GM18951 (cell line): ENCODE measurements at regions not wholly inside any gene's neighbourhood (a gene's known extent, or its start where the extent isn't known, plus 50 kb on each side); places are given as distances from the start of the nearest gene placed in this dataset.

ENCODE experiments used
- POLR2A ChIP-seq: IDR thresholded peaks from 4 replicates; pipeline ENCODE4 v1.6.1; 2011; ENCODE audit warnings: mild to moderate bottlenecking; ENCODE audit not compliant: insufficient read length, insufficient read depth; ENCODE audit errors: extremely low read depth
- in situ Hi-C: fragments of 300-500 bp; cut with MboI; formaldehyde crosslinking; loops from one replicate; pipeline ENCODE4 v1.12.0; 2022; ENCODE audit warnings: low sequenced_read_pairs, mixed read lengths, inconsistent platforms; ENCODE audit not compliant: unreplicated experiment

GRCh38 chr12:115693970-115694369, 583.5 kb downstream of the MED13L start:
- no peak for TF ChIP-seq POLR2A

GRCh38 chr12:115691123-115691522, 586.4 kb downstream of the MED13L start:
- in situ Hi-C loops = no loop called here
- TF ChIP-seq POLR2A = no peak

More at GRCh38 chr12:115693970-115694369, 583.5 kb downstream of the MED13L start:
- in situ Hi-C loops = no loop called here

- in situ Hi-C loops = no loop called here
- TF ChIP-seq POLR2A = no peak
Observed at GRCh38 chr12:115687094-115687493, 590.4 kb downstream of the MED13L start.

- in situ Hi-C loops = no loop called here
- no peak for TF ChIP-seq POLR2A
Observed at GRCh38 chr12:115683240-115683780, 594.2 kb downstream of the MED13L start.

GRCh38 chr12:115680967-115681366, 596.5 kb downstream of the MED13L start:
- in situ Hi-C loops = no loop called here
- no peak for TF ChIP-seq POLR2A

- no peak for TF ChIP-seq POLR2A
- in situ Hi-C loops = no loop called here
Observed at GRCh38 chr12:115672506-115673080, 604.9 kb downstream of the MED13L start.

- TF ChIP-seq POLR2A = no peak
- in situ Hi-C loops = no loop called here
Observed at GRCh38 chr12:115672086-115672485, 605.4 kb downstream of the MED13L start.

GRCh38 chr12:115670869-115671268, 606.6 kb downstream of the MED13L start:
- in situ Hi-C loops = no loop called here

GRCh38 chr12:115667116-115667515, 610.4 kb downstream of the MED13L start:
- TF ChIP-seq POLR2A = no peak
- in situ Hi-C loops = no loop called here

More at GRCh38 chr12:115670869-115671268, 606.6 kb downstream of the MED13L start:
- TF ChIP-seq POLR2A = no peak

GRCh38 chr12:115666168-115666567, 611.3 kb downstream of the MED13L start:
- in situ Hi-C loops = no loop called here
- no peak for TF ChIP-seq POLR2A

- no peak for TF ChIP-seq POLR2A
- in situ Hi-C loops = no loop called here
Observed at GRCh38 chr12:115661112-115661511, 616.4 kb downstream of the MED13L start.

- in situ Hi-C loops = no loop called here
- no peak for TF ChIP-seq POLR2A
Observed at GRCh38 chr12:115660211-115660805, 617.2 kb downstream of the MED13L start.

GRCh38 chr12:115659422-115659821, 618.1 kb downstream of the MED13L start:
- in situ Hi-C loops = no loop called here

More at GRCh38 chr12:115659422-115659821, 618.1 kb downstream of the MED13L start:
- TF ChIP-seq POLR2A = no peak
